IMR-90 (cell line): ENCODE measurements at regions not wholly inside any gene's neighbourhood (a gene's known extent, or its start where the extent isn't known, plus 50 kb on each side); places are given as distances from the start of the nearest gene placed in this dataset.

ENCODE experiments used
- ATAC-seq: fragments of 200-7000 bp; cut with Tn5 transposase; 2 replicates; pipeline ENCODE4 v1.9.1; 2020; ENCODE audit warnings: low read depth, mild to moderate bottlenecking, moderate library complexity
- BruUV-seq: library from RNA; stranded (reverse); fragments of 400-500 nt; replicated peaks from 2 replicates; lab custom pipeline; 2021; lab: Mats Ljungman, UMichigan
- CTCF ChIA-PET: fragments of 300-600 bp; formaldehyde crosslinking; extraction: SDS; loops from one replicate; lab custom pipeline; 2021; ENCODE audit warnings: antibody characterized with exemption; lab: Yijun Ruan, JAX
- POLR2A ChIA-PET: fragments of 300-600 bp; sonication (Branson Sonifier 250); formaldehyde crosslinking; loops from one replicate; lab custom pipeline; 2022; ENCODE audit warnings: antibody characterized with exemption; ENCODE audit not compliant: unreplicated experiment; lab: Charles Lee
- DNase-seq: peaks from one replicate; pipeline ENCODE4 v3.0.0; 2013
- H2AFZ ChIP-seq: replicated peaks from 2 replicates; pipeline ENCODE3; 2013; ENCODE audit warnings: low read length, mild to moderate bottlenecking; ENCODE audit not compliant: poor library complexity
- H2AK5ac ChIP-seq: 2 replicates; pipeline ENCODE4 v1.6.1; 2013; ENCODE audit warnings: low read depth, low read length, inconsistent platforms
- H2AK9ac ChIP-seq: replicated peaks from 2 replicates; pipeline ENCODE3; 2013; ENCODE audit warnings: mild to moderate bottlenecking, low read depth, low read length, moderate library complexity; ENCODE audit not compliant: poor library complexity
- H2BK120ac ChIP-seq: 2 replicates; pipeline ENCODE4 v1.6.1; 2013; ENCODE audit warnings: low read depth, low read length, inconsistent platforms
- H2BK15ac ChIP-seq: 3 replicates; pipeline ENCODE4 v1.6.1; 2013; ENCODE audit warnings: low read depth, low read length, inconsistent platforms
- H2BK20ac ChIP-seq: 2 replicates; pipeline ENCODE4 v1.6.1; 2013; ENCODE audit warnings: low read depth, mild to moderate bottlenecking, inconsistent platforms, low read length, moderate library complexity
- H2BK5ac ChIP-seq: 2 replicates; pipeline ENCODE4 v1.6.1; 2013; ENCODE audit warnings: mild to moderate bottlenecking, low read depth, low read length, inconsistent platforms; ENCODE audit not compliant: poor library complexity, severe bottlenecking
- H3K14ac ChIP-seq: replicated peaks from 2 replicates; pipeline ENCODE4 v1.6.1; 2013; ENCODE audit warnings: low read depth, low read length, inconsistent platforms
- H3K18ac ChIP-seq: 2 replicates; pipeline ENCODE4 v1.6.1; 2013; ENCODE audit warnings: low read depth, low read length, control low read depth
- H3K23ac ChIP-seq: 2 replicates; pipeline ENCODE4 v1.6.1; 2013; ENCODE audit warnings: low read depth, low read length, inconsistent platforms
- H3K27ac ChIP-seq: 2 replicates; pipeline ENCODE4 v1.5.1; 2013; ENCODE audit warnings: mild to moderate bottlenecking, control low read depth, low read length; ENCODE audit not compliant: insufficient read depth
- H3K27me3 ChIP-seq: 2 replicates; pipeline ENCODE4 v1.6.1; 2013; ENCODE audit warnings: low read length; ENCODE audit not compliant: control insufficient read depth, insufficient read depth
- H3K36me3 ChIP-seq: 2 replicates; pipeline ENCODE4 v1.6.1; 2013; ENCODE audit warnings: low read length, mixed read lengths; ENCODE audit not compliant: control insufficient read depth, insufficient read depth
- H3K4ac ChIP-seq: 2 replicates; pipeline ENCODE4 v1.6.1; 2013; ENCODE audit warnings: low read depth, low read length, inconsistent platforms
- H3K4me1 ChIP-seq: 2 replicates; pipeline ENCODE4 v1.6.1; 2013; ENCODE audit warnings: low read length, mixed read lengths; ENCODE audit not compliant: control insufficient read depth, insufficient read depth
- H3K4me2 ChIP-seq: 2 replicates; pipeline ENCODE4 v1.6.1; 2013; ENCODE audit warnings: low read depth, mild to moderate bottlenecking, control low read depth, low read length, moderate library complexity
- H3K4me3 ChIP-seq: 2 replicates; pipeline ENCODE4 v1.5.1; 2013; ENCODE audit warnings: low read depth, mild to moderate bottlenecking, control low read depth, low read length, moderate library complexity; ENCODE audit not compliant: insufficient read depth
- H3K56ac ChIP-seq: 2 replicates; pipeline ENCODE4 v1.6.1; 2013; ENCODE audit warnings: low read length, inconsistent platforms; ENCODE audit not compliant: insufficient read depth; ENCODE audit errors: extremely low read depth
- H3K79me1 ChIP-seq, 2 experiments: 2 replicates each; pipeline ENCODE4 v1.6.1; 2013; ENCODE audit warnings: low read length in 2 of 2, inconsistent platforms in 1 of 2, low read depth in 1 of 2
- H3K9ac ChIP-seq: 2 replicates; pipeline ENCODE4 v1.6.1; 2013; ENCODE audit warnings: low read depth, low read length, control low read depth
- H3K9me1 ChIP-seq: 2 replicates; pipeline ENCODE4 v1.6.1; 2013; ENCODE audit warnings: low read length, inconsistent platforms; ENCODE audit not compliant: insufficient read depth
- H3K9me3 ChIP-seq: 2 replicates; pipeline ENCODE4 v1.6.1; 2013; ENCODE audit warnings: low read length; ENCODE audit not compliant: control insufficient read depth, insufficient read depth
- H4K20me1 ChIP-seq: 2 replicates; pipeline ENCODE4 v1.6.1; 2013; ENCODE audit warnings: low read length, inconsistent platforms; ENCODE audit not compliant: insufficient read depth
- H4K5ac ChIP-seq: 2 replicates; pipeline ENCODE4 v1.6.1; 2013; ENCODE audit warnings: mild to moderate bottlenecking, low read depth, low read length, control low read depth
- H4K8ac ChIP-seq, 2 experiments: 2 replicates each; pipeline ENCODE4 v1.6.1; 2013; ENCODE audit warnings: low read depth in 2 of 2, low read length in 2 of 2, control low read depth in 1 of 2, inconsistent platforms in 1 of 2
- H4K91ac ChIP-seq: 2 replicates; pipeline ENCODE4 v1.6.1; 2013; ENCODE audit warnings: low read depth, low read length, inconsistent platforms; ENCODE audit not compliant: insufficient read depth
- CHD1 ChIP-seq: IDR thresholded peaks from 2 replicates; pipeline ENCODE4 v1.6.1; 2012; ENCODE audit warnings: low read depth, low read length, improper control_type of control experiment
- FOS ChIP-seq: fragments of 150-350 bp; IDR thresholded peaks from 2 replicates; pipeline ENCODE4 v1.6.1; 2016; ENCODE audit warnings: low read depth, low read length
- MAFK ChIP-seq: IDR thresholded peaks from 2 replicates; pipeline ENCODE4 v1.6.1; 2012; ENCODE audit warnings: low read depth, low read length, improper control_type of control experiment
- RAD21 ChIP-seq: IDR thresholded peaks from 2 replicates; pipeline ENCODE4 v1.6.1; 2012; ENCODE audit warnings: low read length, improper control_type of control experiment
- RCOR1 ChIP-seq: IDR thresholded peaks from 2 replicates; pipeline ENCODE4 v1.6.1; 2012; ENCODE audit warnings: mild to moderate bottlenecking, low read length, improper control_type of control experiment; ENCODE audit not compliant: insufficient replicate concordance
- RFX5 ChIP-seq: IDR thresholded peaks from 2 replicates; pipeline ENCODE4 v1.8.0; 2012; ENCODE audit warnings: low read depth, mild to moderate bottlenecking, low read length, moderate library complexity
- SMC3 ChIP-seq: fragments of 150-350 bp; IDR thresholded peaks from 2 replicates; pipeline ENCODE4 v1.6.1; 2016; ENCODE audit warnings: low read depth, mild to moderate bottlenecking, antibody characterized with exemption, low read length, moderate library complexity
- WGBS, 2 experiments: methylation state at CpG; one replicate each; pipeline versions ENCODE4 v1.1.5 to v1.1.7; 2013; ENCODE audit warnings: missing lambda C conversion rate in 2 of 2; ENCODE audit not compliant: insufficient read length in 1 of 2; ENCODE audit errors: extremely low coverage in 2 of 2; 5-methylcytosine and 5-hydroxymethylcytosine counted together
- dilution Hi-C: fragments of 300-500 bp; cut with HindIII; formaldehyde crosslinking; loops from one replicate; pipeline ENCODE4 v1.14.3; 2018; ENCODE audit warnings: low sequenced_read_pairs; ENCODE audit not compliant: unreplicated experiment
- in situ Hi-C: fragments of 300-500 bp; cut with MboI; formaldehyde crosslinking; loops from 3 replicates; pipeline ENCODE4 v1.14.3; 2019; ENCODE audit warnings: low sequenced_read_pairs, inconsistent platforms, mixed read lengths
- intact Hi-C: fragments of 100-400 bp; cut with micrococcal nuclease; formaldehyde crosslinking; loops from 2 replicates; pipeline ENCODE4 v1.10.0; 2022
- TF ChIP-seq, protein P1 (sequence below): fragments of 150-350 bp; IDR thresholded peaks from 2 replicates; pipeline ENCODE4 v1.6.1; 2016; ENCODE audit warnings: low read depth, mild to moderate bottlenecking, low read length, moderate library complexity, borderline replicate concordance

DNA sequence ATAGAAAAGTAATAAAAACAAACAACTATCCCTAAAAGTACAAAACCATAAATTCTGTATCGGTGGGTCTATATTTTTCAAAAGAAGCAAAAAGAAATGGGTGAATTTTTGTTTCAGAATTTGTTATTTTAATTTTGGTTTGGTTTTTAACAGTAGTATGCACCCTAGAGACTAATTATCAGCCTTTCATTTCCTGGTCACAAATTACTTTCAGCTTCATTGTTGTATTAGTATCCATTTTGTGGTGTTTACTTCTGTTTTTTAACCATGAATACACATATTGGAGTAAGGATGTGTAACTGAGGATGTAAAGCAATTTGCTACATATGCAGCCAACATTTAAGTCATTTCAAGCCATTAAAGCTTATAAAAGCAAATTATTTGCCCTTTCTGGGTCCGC, 97.8 kb downstream of the LUZP4 start:
- no peak overlapping the region for H4K5ac ChIP-seq
- no peaks in the 10 kb centered on the region for H3K9me1 ChIP-seq
- ATAC-seq: no peak
- H3K18ac ChIP-seq: no peak overlapping the region
- WGBS, 2 experiments: no CpG with 5 or more reads among the region's 2 CpGs
- no peak overlapping the region for H4K91ac ChIP-seq
- H3K36me3 ChIP-seq: no peaks in the 10 kb centered on the region
- H2AFZ ChIP-seq: no peak overlapping the region
- TF ChIP-seq CHD1 (no peak), RCOR1 (no peak), RAD21 (no peak), FOS (no peak), MAFK (no peak), RFX5 (no peak), SMC3 (no peak)
- TF ChIP-seq, protein P1, sequence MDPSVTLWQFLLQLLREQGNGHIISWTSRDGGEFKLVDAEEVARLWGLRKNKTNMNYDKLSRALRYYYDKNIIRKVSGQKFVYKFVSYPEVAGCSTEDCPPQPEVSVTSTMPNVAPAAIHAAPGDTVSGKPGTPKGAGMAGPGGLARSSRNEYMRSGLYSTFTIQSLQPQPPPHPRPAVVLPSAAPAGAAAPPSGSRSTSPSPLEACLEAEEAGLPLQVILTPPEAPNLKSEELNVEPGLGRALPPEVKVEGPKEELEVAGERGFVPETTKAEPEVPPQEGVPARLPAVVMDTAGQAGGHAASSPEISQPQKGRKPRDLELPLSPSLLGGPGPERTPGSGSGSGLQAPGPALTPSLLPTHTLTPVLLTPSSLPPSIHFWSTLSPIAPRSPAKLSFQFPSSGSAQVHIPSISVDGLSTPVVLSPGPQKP: no peak
- H2BK120ac ChIP-seq: no peak overlapping the region
- no peak overlapping the region for H3K4me3 ChIP-seq
- no peak overlapping the region for H3K9ac ChIP-seq
- H3K4me1 ChIP-seq: no peaks in the 10 kb centered on the region
- no peaks in the 10 kb centered on the region for H3K9me3 ChIP-seq
- H2BK5ac ChIP-seq: no peak overlapping the region
- no peak overlapping the region for H2BK20ac ChIP-seq
- H4K20me1 ChIP-seq: no peaks in the 10 kb centered on the region
- in situ Hi-C loops: no loop called here
- no peak overlapping the region for H3K14ac ChIP-seq
- H2BK15ac ChIP-seq: no peak overlapping the region
- no peak overlapping the region for H3K56ac ChIP-seq
- CTCF ChIA-PET: no interaction called here
- no peak overlapping the region for H3K23ac ChIP-seq
- dilution Hi-C loops: no loop called here
- H2AK9ac ChIP-seq: no peak overlapping the region
- H4K8ac ChIP-seq: no peak overlapping the region
- no peak overlapping the region for H3K4ac ChIP-seq
- no peak overlapping the region for H2AK5ac ChIP-seq
- H3K4me2 ChIP-seq: no peak overlapping the region
- intact Hi-C loops: no loop called here
- POLR2A ChIA-PET: no interaction called here
- no peak for DNase-seq
- H3K79me1 ChIP-seq: no peaks in the 10 kb centered on the region
- H3K27me3 ChIP-seq: 0 out of 2 replicates have a peak, but pooled peaks cover 2% of the 10 kb centered on the region
- no TSS peak for BruUV-seq
- no peak overlapping the region for H3K27ac ChIP-seq
